GM20431 (cell line): ENCODE measurements at regions not wholly inside any gene's neighbourhood (a gene's known extent, or its start where the extent isn't known, plus 50 kb on each side); places are given as distances from the start of the nearest gene placed in this dataset.

Source experiments
- in situ Hi-C: fragments of 300-500 bp; cut with MseI, MboI; formaldehyde crosslinking; loops from one replicate; pipeline ENCODE4 v1.15.0; 2020; ENCODE audit warnings: low sequenced_read_pairs; ENCODE audit not compliant: unreplicated experiment

DNA sequence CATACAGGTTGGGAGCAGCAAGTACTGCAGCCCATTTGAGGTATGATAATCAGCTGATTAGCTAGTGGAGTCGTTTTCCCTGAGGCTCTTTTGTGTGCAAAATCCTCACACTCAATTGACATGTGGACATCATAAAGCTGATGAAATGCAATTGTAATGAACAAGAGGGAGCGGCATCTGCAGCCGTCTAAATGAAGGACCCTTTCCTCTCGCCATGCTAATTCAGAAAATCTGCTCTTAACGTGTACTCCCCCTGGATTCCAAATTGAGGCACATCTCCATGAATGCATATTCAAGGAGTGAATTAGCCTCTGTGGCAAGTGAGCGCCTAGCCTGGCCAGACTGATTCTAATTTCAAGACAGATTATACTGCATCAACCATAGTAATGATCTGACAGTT, 260.9 kb upstream of the ATP5MC3 start:
- in situ Hi-C loops: no loop called here

DNA sequence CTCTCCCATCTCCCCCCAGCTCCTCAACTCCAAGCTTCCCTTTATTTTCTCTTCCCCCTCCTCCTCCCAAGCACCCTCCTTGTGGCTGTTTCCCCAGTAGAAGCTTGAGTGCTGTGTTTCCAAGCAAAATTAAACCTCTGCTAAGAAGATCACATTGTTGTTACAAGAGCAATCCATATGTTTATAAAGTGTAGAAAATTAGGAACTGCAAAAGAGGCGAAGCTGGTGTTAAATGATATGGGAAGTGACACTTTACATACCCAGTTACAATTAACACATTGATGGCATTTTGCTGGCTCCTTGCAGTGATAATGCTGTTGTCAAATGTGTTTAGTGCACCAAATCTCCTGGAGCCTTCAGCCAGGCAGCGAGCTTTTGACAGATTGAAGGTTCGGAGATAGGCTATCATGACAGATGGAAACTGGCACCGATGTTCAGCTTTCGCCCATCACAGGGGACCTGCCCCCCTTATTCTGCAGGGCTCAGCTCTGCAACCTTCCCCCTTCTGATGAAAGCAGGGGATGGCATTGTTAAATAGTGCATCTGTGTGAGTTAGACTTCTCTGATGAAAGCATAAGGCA, 259.8 kb upstream of the ATP5MC3 start:
- in situ Hi-C loops: no loop called here

DNA sequence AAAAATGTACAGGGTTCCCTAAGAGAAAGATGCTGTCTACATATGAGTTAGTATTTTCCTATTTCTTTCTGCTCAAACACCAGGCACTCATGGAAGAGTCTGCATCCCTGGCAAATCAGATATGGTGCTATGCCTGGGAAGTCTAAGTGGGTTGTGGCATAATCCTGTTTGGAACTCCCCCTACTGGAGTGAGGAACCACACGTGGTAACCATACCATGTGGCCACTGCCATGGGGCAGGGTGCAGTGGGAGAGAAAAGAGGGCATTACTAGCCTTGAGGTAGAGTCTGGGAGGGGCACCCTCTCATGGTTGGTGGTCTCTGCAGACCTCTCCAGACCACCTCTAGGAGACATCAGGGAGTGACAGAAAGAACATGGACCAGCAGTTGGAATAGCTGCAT, 257.9 kb upstream of the ATP5MC3 start:
- in situ Hi-C loops: no loop called here

DNA sequence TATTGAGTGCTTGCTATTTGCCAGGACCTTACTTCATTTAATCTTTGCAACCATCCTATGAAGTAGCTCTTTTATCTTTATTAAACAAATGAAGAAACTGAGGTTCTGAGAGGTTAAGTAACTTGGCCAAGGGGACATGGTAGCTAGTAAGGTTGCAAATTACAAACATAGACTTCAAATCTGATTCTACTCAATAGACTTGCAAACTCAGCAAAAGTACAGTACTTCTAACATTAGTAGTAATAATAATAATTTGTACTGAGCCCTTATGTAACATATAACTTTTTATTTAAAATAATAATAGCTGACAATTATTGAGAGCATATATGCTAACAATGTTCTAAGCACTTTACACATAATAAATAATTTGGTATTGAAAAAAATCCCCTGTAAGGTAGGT, 255.7 kb upstream of the ATP5MC3 start:
- in situ Hi-C loops: no loop called here

- in situ Hi-C loops: no loop called here
These were observed 254.6 kb upstream of the ATP5MC3 start for GRCh38 chr2:175436076-175436475.

DNA sequence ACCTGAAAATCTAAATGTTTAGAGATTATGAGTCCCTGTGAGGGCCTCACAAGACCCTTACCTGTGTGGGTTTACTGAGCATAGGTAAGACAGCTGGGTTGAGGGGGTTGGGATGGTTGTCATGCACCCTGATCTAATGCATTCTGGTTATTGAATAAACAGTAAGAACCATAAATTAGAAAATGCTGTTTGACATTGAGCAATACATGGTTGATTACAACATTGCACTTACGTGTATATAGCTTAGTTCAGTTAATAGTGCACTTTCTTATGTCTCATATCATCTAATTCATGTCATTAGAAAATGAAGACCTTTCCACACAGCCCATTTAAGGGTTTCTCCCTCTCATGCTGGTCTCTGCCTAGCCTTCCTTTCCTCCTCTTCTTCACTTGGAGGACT, 253.5 kb upstream of the ATP5MC3 start:
- in situ Hi-C loops: no loop called here

DNA sequence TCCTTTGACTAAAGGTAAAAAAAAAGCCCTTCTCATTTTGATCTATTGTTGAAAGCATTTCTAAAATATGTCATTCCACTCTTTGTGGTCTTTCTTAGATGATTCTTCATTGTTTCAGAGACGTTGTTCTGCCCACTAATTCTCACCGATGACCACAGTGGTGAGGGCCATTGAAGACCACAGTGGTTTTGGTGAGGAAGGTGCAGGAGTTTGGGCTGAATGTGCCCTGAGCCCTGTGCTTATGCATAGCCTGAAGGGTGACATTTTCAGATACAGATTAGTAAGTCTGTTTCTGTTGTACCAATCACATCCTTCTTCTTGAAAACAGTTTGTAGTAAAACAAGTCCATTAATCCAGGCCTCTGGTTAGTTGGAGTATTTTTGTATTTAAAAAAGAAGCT, 251.3 kb upstream of the ATP5MC3 start:
- in situ Hi-C loops: no loop called here

DNA sequence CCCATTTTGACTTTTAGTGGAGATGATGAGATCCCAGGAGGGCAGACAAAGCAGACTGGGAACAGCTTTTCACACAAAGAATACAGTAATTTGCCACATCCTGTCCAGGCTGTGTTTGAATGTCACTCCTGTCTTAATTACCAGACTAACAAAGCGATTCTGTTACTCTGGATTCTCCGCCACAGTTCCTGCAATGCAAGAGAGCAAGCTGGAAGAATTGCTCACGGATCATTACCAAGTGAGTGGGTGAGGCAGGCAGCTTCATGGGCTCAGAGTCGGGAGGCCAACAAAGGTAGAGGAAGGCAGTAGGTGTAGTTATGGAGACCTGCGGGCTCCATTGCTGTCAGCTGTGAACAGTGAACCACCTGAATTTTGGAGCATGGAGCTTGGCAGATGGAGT, 250.5 kb upstream of the ATP5MC3 start:
- in situ Hi-C loops: no loop called here

- in situ Hi-C loops: no loop called here
These were observed 249.8 kb upstream of the ATP5MC3 start for GRCh38 chr2:175431101-175431946.

DNA sequence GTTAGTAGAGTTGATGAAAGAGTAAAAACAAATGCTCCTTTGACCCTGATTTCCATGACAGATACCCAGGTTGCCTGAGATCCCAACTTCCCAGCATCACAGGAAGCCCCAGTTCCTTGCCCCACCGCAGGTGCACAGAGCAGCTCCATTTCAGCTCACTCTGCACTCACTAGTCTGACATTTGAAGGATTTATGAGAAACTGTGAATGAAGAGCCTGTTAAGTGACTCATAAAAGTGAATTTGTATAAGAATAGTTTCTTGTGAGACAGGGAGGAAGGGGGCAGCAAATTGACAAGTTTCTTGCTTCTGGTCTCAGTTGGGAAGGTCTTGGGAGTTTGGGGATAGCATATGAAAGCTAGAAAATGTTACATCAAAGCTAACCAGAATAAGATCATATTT, 248.7 kb upstream of the ATP5MC3 start:
- in situ Hi-C loops: no loop called here

GRCh38 chr2:175418224-175418835, 236.8 kb upstream of the ATP5MC3 start:
- in situ Hi-C loops: loop anchor here (25.0 kb wide), 1 partner anchor 669 kb away; the partner anchor contains the start of genes EVX2, HOXD12 and HOXD13

DNA sequence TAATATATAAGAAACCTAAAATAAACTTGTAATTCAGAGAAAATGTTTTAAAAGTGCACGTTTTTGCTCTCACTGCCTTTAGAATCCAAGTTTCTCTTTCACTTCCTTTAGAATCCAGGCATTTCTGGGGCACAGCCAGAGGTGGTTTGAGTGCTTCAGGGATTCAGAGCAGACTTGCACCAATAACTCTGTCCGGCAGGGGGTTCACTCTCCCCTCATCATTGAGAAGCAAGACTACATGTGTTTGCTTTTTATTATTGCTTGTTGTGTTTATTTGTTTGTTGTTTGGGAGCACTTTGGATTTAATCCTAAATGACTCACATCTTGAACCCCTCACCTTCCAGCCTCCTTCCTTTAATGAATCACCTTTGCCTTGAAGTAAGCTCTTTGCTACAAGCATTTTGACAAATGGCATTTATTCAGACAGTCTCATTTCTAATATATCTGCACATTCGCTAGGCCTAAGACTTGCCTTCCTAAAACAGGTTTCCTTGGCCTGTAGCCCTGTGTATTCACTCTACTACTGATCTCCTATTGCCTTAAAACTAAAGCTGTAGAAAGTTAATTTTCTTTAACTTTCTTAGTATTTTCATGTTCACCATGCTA, 233.5 kb upstream of the ATP5MC3 start:
- in situ Hi-C loops: loop anchor here (25.0 kb wide), 1 partner anchor 672 kb away; the partner anchor contains the start of genes EVX2, HOXD12 and HOXD13

GRCh38 chr2:175414191-175414881, 232.8 kb upstream of the ATP5MC3 start:
- in situ Hi-C loops: loop anchor here (25.0 kb wide), 1 partner anchor 673 kb away; the partner anchor contains the start of genes EVX2, HOXD12 and HOXD13

GRCh38 chr2:175410941-175411340, 229.4 kb upstream of the ATP5MC3 start:
- in situ Hi-C loops: loop anchor here (25.0 kb wide), 1 partner anchor 676 kb away; the partner anchor contains the start of genes EVX2, HOXD12 and HOXD13

DNA sequence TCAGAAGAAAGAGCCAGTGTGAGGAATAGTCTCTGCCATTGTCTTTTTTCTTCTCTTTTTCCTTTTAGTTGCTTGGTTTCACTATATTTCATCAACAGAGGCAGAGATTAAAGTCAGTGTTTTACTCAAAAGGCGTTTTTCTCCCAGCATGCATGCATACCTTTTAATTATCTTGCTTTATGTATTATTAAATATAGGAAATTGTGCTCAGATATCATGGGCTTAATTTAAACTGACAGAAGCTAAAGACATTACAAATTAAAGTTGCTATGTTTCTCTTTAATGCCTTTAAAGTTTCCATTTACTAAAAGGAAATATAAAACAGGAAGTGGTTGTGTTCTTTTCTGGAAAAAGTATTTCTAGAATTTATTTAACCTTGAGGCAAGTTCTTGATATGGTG, 223.3 kb upstream of the ATP5MC3 start:
- in situ Hi-C loops: loop anchor here (25.0 kb wide), 1 partner anchor 682 kb away; the partner anchor contains the start of genes EVX2, HOXD12 and HOXD13

DNA sequence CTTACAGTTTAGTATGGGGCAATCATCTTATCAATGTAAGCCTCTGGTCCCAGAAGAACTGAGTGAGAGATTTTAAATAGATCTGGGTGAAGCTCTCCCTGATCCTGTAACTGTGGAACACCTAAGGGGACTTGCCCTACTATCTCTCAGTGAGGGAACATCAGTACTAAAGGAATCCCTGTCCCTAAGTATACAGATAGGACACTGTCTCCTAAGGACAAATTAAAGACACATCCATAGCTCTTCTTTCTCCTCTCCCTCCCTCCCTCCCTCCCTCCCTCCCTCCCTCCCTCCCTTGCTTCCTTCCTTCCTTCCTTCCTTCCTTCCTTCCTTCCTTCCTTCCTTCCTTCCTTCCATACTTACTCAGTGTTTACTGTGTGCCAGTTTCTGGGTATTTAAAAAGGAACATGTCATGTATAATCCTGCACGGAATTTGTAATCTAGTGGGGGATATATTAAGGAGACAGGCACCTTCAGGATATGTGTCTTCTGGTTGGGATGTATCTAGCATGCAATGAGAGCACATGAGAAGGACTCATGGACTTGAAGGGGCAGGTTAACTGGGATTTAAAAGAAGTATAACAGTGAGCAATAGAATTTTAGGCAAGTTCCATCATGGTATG, 222.2 kb upstream of the ATP5MC3 start:
- in situ Hi-C loops: loop anchor here (25.0 kb wide), 1 partner anchor 684 kb away; the partner anchor contains the start of genes EVX2, HOXD12 and HOXD13

- in situ Hi-C loops: loop anchor here (25.0 kb wide), 1 partner anchor 685 kb away; the partner anchor contains the start of genes EVX2, HOXD12 and HOXD13
These were observed 221.1 kb upstream of the ATP5MC3 start for GRCh38 chr2:175402571-175402970.

DNA sequence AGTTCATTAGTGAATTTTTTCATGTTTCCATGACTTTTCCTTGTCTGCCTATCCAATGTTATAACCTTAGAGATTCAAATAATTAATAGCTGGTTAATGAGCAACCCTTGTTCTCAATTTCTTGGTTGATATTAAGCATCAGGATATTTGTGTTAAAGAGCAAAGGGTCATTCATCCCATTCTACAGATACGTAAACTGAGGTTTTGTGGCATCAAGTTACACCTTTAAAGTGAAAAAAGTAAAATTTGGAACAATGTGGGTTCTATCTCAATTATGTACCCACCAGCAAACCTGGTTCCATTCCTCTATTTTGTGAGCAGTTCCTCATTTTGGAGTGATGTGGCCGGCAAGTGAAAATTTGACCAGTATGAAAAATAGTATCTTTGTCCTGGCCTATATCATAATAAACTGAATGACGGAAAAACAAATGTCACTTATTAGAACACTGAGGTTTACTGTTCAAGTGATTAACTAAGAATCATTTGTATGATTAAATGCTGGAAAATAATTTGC, 220.5 kb upstream of the ATP5MC3 start:
- in situ Hi-C loops: loop anchor here (25.0 kb wide), 1 partner anchor 685 kb away; the partner anchor contains the start of genes EVX2, HOXD12 and HOXD13

GRCh38 chr2:175400975-175401374, 219.5 kb upstream of the ATP5MC3 start:
- in situ Hi-C loops: loop anchor here (25.0 kb wide), 1 partner anchor 686 kb away; the partner anchor contains the start of genes EVX2, HOXD12 and HOXD13
